Upper lobe of right lung (tissue), 1 donor: ENCODE measurements at regions not wholly inside any gene's neighbourhood (a gene's known extent, or its start where the extent isn't known, plus 50 kb on each side); places are given as distances from the start of the nearest gene placed in this dataset.

ENCODE experiments used
- ATAC-seq: fragments of 200-7000 bp; cut with Tn5 transposase; one replicate; pipeline ENCODE4 v1.9.1; 2020; ENCODE audit warnings: mild to moderate bottlenecking, moderate library complexity
- DNase-seq: peaks from one replicate; pipeline ENCODE4 v3.0.0-alpha.2; 2020
- H3K27ac ChIP-seq: fragments of 200-600 bp; one replicate; pipeline ENCODE4 v1.8.0; 2022
- H3K27me3 ChIP-seq: fragments of 200-600 bp; one replicate; pipeline ENCODE4 v1.8.0; 2022; ENCODE audit warnings: mild to moderate bottlenecking
- H3K36me3 ChIP-seq: fragments of 200-600 bp; one replicate; pipeline ENCODE4 v1.8.0; 2022
- H3K4me1 ChIP-seq: fragments of 200-600 bp; one replicate; pipeline ENCODE4 v1.8.0; 2022
- H3K4me3 ChIP-seq: fragments of 200-600 bp; one replicate; pipeline ENCODE4 v1.8.0; 2022; ENCODE audit warnings: mild to moderate bottlenecking
- H3K9me3 ChIP-seq: fragments of 200-600 bp; one replicate; pipeline ENCODE4 v1.8.0; 2022
- CTCF ChIP-seq: fragments of 200-600 bp; IDR thresholded peaks from one replicate; pipeline ENCODE4 v1.8.0; 2022; ENCODE audit warnings: antibody characterized with exemption
- intact Hi-C: fragments of 100-400 bp; cut with DNase I; formaldehyde crosslinking; loops from one replicate; pipeline ENCODE4 v1.11.0; 2022
- donor health status: DM: no; HTN: yes; CAD: no; lungs with severe emphysema.

DNA sequence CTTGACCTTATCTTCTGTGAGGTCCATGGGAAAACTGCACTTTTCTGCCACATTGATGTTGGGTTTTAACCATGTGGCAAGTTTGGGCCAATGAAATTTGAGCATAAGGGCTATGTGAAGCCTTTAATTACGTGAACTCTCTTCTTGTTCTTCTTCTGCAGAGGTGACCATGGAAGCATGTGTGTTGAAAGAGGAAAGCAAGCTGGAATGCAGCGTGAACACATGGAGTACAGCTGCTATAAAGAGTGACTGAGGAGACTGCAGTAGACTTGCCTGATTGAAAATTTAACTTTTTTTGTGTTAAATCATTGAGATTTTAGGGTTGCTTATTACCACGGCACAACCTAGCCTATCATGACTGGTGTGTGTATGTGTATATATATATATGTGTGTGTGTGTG lies 347.3 kb downstream of the ZIC1 start:
- no peak for TF ChIP-seq CTCF
- Histone ChIP-seq H3K27ac (no peak overlapping the region), H3K9me3 (no peaks in the 10 kb centered on the region), H3K4me3 (no peak overlapping the region), H3K27me3 (no peaks in the 10 kb centered on the region), H3K36me3 (no peaks in the 10 kb centered on the region), H3K4me1 (no peaks in the 10 kb centered on the region)
- intact Hi-C loops, result no loop called here
- DNase-seq (no peak), ATAC-seq (no peak)

- Histone ChIP-seq H3K4me3 (no peak overlapping the region), H3K36me3 (no peaks in the 10 kb centered on the region), H3K27ac (no peak overlapping the region), H3K27me3 (no peaks in the 10 kb centered on the region), H3K4me1 (no peaks in the 10 kb centered on the region), H3K9me3 (no peaks in the 10 kb centered on the region)
- no peak for TF ChIP-seq CTCF
- ATAC-seq (no peak), DNase-seq (no peak)
- intact Hi-C loops, result no loop called here
Observed at GRCh38 chr3:147757866-147758265, 348.7 kb downstream of the ZIC1 start.

- DNase-seq (no peak), ATAC-seq (no peak)
- Histone ChIP-seq H3K4me3 (no peak overlapping the region), H3K36me3 (no peaks in the 10 kb centered on the region), H3K27me3 (no peaks in the 10 kb centered on the region), H3K27ac (no peak overlapping the region), H3K9me3 (no peaks in the 10 kb centered on the region), H3K4me1 (no peaks in the 10 kb centered on the region)
- intact Hi-C loops, result no loop called here
- TF ChIP-seq CTCF, result no peak
Observed at GRCh38 chr3:147758771-147759170, 349.6 kb downstream of the ZIC1 start.

DNA sequence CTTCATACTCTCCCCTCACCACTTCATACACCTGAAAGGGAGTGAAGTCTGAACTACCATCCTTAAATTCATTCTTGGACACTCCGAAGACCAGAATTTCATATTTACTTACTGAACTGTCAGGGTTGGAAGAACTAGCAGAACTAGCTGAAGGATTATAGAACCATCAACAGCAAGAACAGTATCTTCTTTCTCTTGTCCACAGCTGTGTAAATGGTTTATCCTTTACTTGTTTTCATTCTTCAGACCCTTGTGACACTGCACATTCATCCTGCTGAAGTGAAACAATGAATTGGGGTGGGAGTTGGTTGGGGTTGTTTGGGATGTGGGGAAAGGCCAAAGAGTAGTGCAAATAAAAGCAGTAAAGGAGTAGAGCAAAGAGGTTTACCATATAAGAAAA lies 350.9 kb downstream of the ZIC1 start:
- Histone ChIP-seq H3K9me3 (no peaks in the 10 kb centered on the region), H3K27ac (no peak overlapping the region), H3K4me3 (no peak overlapping the region), H3K4me1 (no peaks in the 10 kb centered on the region), H3K27me3 (no peaks in the 10 kb centered on the region), H3K36me3 (no peaks in the 10 kb centered on the region)
- no peak for TF ChIP-seq CTCF
- ATAC-seq, result no peak
- intact Hi-C loops, result no loop called here
- DNase-seq, result no peak

- Histone ChIP-seq H3K9me3 (no peaks in the 10 kb centered on the region), H3K4me1 (no peaks in the 10 kb centered on the region), H3K27ac (no peak overlapping the region), H3K4me3 (no peak overlapping the region), H3K36me3 (no peaks in the 10 kb centered on the region), H3K27me3 (no peaks in the 10 kb centered on the region)
- DNase-seq (no peak), ATAC-seq (no peak)
- intact Hi-C loops, result no loop called here
- TF ChIP-seq CTCF, result no peak
Observed at GRCh38 chr3:147760941-147761340, 351.8 kb downstream of the ZIC1 start.

GRCh38 chr3:147773116-147773630 lies 364.0 kb downstream of the ZIC1 start:
- no peaks in the 10 kb centered on the region for H3K36me3 ChIP-seq
- H3K9me3 ChIP-seq, result no peaks in the 10 kb centered on the region
- H3K27ac ChIP-seq, result no peak overlapping the region
- H3K4me1 ChIP-seq, result no peaks in the 10 kb centered on the region
- intact Hi-C loops, result no loop called here
- no peak for TF ChIP-seq CTCF
- H3K4me3 ChIP-seq, result no peak overlapping the region
- no peaks in the 10 kb centered on the region for H3K27me3 ChIP-seq
- ATAC-seq (no peak), DNase-seq (no peak)
